ENCODE measurements at regions not wholly inside any gene's neighbourhood (a gene's known extent, or its start where the extent isn't known, plus 50 kb on each side); places are given as distances from the start of the nearest gene placed in this dataset.

DNA sequence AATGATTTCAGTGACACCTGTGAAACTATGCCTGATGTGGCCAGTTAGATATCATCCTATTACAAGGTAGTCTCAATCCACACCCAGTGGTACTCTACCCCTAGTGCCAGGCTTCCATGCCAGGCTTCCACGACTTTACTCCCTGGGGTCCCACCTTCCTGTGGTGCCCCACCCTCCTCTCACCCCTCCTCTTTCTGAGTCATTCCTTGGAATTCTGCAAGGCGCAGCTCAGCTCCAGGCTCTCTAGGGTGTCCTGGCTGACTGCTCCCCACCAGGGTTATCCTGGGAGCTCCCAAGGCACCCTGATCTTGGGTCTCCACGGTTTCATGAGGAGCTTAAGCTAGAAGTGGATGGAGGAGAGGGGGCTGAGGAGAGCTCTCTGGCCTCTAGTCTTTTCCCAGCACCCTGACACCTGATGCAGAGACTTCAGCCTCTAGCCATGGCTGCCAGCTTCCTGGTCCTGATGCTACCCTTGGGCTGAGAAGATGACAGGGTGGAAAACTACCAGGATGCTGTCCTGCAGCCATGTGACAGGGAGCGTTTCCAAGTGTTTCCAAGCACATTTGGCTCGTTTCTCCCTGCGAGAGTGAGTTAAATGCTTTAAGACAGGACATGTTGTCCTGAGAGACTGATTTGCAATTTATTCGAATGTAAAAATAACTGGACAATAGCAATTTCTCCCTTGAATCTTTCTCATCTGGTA lies 1461.2 kb downstream of the TBC1D22A start:
- no peak for DNase-seq (ENCODE audit: low read depth in 1 of 2, low spot score in 1 of 2)
- Histone ChIP-seq H3K27ac (no peak overlapping the region), H3K9me3 (ENCODE audit: low read depth) (no peaks in the 10 kb centered on the region), H3K36me3 (no peaks in the 10 kb centered on the region), H3K4me1 (ENCODE audit: low read depth) (no peaks in the 10 kb centered on the region), H3K27me3 (no peaks in the 10 kb centered on the region), H3K4me3 (no peak overlapping the region)
- TF ChIP-seq, protein P1, sequence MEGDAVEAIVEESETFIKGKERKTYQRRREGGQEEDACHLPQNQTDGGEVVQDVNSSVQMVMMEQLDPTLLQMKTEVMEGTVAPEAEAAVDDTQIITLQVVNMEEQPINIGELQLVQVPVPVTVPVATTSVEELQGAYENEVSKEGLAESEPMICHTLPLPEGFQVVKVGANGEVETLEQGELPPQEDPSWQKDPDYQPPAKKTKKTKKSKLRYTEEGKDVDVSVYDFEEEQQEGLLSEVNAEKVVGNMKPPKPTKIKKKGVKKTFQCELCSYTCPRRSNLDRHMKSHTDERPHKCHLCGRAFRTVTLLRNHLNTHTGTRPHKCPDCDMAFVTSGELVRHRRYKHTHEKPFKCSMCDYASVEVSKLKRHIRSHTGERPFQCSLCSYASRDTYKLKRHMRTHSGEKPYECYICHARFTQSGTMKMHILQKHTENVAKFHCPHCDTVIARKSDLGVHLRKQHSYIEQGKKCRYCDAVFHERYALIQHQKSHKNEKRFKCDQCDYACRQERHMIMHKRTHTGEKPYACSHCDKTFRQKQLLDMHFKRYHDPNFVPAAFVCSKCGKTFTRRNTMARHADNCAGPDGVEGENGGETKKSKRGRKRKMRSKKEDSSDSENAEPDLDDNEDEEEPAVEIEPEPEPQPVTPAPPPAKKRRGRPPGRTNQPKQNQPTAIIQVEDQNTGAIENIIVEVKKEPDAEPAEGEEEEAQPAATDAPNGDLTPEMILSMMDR (IDR thresholded peaks at IDR 0.05; ENCODE audit: low read depth, low read length), result no peak

DNA sequence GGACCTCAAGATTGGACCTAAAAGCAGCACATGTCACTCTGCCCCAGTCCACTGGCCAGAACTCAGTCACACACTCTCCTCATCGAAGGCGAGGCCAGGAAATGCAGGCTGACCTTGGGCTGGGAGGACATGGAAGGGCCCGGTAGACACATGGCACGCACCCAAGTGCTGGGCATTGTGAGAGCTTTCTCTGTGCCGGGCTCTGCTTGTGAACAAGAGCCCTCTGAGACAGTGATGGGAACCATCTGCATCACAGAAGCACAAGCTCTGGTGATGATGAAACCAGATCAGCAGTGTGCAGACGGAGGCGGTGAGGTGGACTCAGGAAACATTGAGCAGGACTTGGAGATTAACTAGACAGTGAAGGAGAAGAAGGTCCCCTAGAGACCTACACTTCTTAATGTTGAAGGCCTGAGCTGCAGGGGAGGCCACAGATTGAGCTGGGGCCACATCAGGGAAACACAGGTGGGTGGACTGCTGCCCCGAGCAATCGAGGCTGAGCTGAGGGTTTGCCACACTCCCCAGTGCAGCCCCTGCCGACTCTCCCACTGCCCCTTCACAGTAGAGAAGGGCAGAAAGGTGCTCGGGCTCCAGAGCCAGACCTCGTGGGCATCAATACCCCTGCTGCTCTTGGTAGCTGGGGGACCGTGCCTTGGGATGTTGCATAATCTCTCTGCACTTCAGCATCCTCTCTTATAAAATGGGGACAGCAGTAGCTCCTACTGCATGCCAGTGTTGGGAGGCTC lies 1460.5 kb downstream of the TBC1D22A start:
- TF ChIP-seq, protein P1 (IDR thresholded peaks at IDR 0.05; ENCODE audit: low read depth, low read length), result no peak
- no peak overlapping the region for H3K27ac ChIP-seq
- H3K9me3 ChIP-seq (ENCODE audit: low read depth), result no peaks in the 10 kb centered on the region
- H3K4me1 ChIP-seq (ENCODE audit: low read depth), result no peaks in the 10 kb centered on the region
- H3K4me3 ChIP-seq, result no peak overlapping the region
- no peaks in the 10 kb centered on the region for H3K36me3 ChIP-seq
- no peaks in the 10 kb centered on the region for H3K27me3 ChIP-seq
- no peak for DNase-seq (ENCODE audit: low read depth in 1 of 2, low spot score in 1 of 2)

DNA sequence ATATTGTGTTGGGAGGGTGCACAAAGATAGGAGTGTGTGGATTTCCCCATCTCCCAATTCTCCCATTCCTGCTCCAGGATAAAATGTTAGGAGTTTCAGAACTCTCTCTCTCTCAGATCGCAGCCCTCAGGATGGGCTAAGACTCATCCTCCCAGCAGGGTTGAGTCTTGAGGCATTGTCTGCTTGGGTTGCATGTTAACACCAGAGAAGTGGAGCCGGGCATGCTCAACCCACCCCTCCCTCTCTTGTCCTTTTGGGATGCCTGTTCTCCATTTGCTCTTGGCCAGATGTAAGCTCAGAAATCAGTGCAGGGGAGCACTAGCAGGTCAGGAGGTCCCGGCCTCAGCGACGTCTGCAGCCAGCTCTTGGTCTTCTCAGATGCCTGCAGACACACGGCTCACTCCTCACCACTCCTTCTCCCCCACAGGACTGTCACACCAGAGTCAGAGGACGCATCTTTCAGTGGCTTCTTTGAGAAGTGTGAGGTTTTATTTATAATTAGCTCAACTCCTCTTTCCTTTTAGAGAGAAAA lies 1456.5 kb downstream of the TBC1D22A start:
- TF ChIP-seq, protein P1 (IDR thresholded peaks at IDR 0.05; ENCODE audit: low read depth, low read length), result no peak
- Histone ChIP-seq H3K4me3 (no peak overlapping the region), H3K27me3 (no peaks in the 10 kb centered on the region), H3K4me1 (ENCODE audit: low read depth) (no peaks in the 10 kb centered on the region), H3K27ac (no peak overlapping the region), H3K36me3 (no peaks in the 10 kb centered on the region), H3K9me3 (ENCODE audit: low read depth) (no peaks in the 10 kb centered on the region)
- DNase-seq (ENCODE audit: low read depth in 1 of 2, low spot score in 1 of 2), result no peak

DNA sequence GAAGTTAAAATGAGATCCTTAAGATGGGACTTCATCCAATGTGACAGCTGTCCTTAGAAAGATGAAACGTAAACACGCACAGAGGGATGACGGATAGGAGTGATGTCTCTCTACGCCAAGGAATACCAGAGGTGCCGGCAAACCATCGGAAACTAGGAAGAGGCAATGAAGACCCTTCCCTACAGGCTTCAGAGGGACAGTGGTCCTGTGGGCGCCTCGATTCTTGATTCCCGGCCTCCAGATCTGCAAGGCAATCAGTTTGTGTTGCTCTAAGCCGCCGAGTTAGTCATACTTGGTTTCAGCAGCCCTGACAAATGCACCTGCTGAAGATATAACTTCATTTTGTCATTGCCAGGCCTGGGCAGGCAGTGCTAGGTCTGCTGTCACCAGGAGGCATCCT lies 1455.1 kb downstream of the TBC1D22A start:
- Histone ChIP-seq H3K4me1 (ENCODE audit: low read depth) (no peaks in the 10 kb centered on the region), H3K36me3 (no peaks in the 10 kb centered on the region), H3K4me3 (no peak overlapping the region), H3K9me3 (ENCODE audit: low read depth) (no peaks in the 10 kb centered on the region), H3K27ac (no peak overlapping the region), H3K27me3 (no peaks in the 10 kb centered on the region)
- DNase-seq (ENCODE audit: low read depth in 1 of 2, low spot score in 1 of 2), result no peak
- TF ChIP-seq, protein P1 (IDR thresholded peaks at IDR 0.05; ENCODE audit: low read depth, low read length), result no peak

DNA sequence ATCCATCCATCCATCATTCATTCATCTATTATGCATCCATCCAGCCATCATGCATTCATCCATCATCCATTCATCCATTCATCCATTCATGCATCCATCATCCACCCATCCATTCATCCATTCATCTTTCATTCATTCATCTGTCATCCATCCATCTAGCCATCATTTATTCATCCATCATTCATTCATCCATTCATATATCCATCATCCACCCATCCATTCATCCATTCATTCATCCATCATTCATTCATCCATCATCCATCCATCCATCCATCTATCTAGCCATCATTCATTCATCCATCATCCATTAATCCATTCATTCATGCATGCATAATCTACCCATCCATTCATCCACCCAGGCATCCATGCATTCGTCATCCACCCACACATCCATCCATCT lies 1450.3 kb downstream of the TBC1D22A start:
- TF ChIP-seq, protein P1 (IDR thresholded peaks at IDR 0.05; ENCODE audit: low read depth, low read length), result no peak
- no peaks in the 10 kb centered on the region for H3K4me1 ChIP-seq (ENCODE audit: low read depth)
- H3K9me3 ChIP-seq (ENCODE audit: low read depth), result no peaks in the 10 kb centered on the region
- H3K36me3 ChIP-seq, result no peaks in the 10 kb centered on the region
- DNase-seq (ENCODE audit: low read depth in 1 of 2, low spot score in 1 of 2), result no peak
- no peaks in the 10 kb centered on the region for H3K27me3 ChIP-seq
- no peak overlapping the region for H3K4me3 ChIP-seq
- no peak overlapping the region for H3K27ac ChIP-seq
